DOHH2 (cell line): ENCODE measurements at regions not wholly inside any gene's neighbourhood (a gene's known extent, or its start where the extent isn't known, plus 50 kb on each side); places are given as distances from the start of the nearest gene placed in this dataset.

Experiments
- H3F3A ChIP-seq: fragments of 200-600 bp; sonication (generic), shearing (Covaris generic); 2 replicates; pipeline ENCODE4 v1.6.0; 2016; ENCODE audit warnings: antibody characterized with exemption, mild to moderate bottlenecking; ENCODE audit not compliant: control insufficient read depth, insufficient read depth
- H3K27ac ChIP-seq: fragments of 200-600 bp; sonication (generic); 2 replicates; pipeline ENCODE4 v1.5.1; 2014; ENCODE audit warnings: low read depth, mild to moderate bottlenecking, low read length, moderate library complexity
- H3K27me3 ChIP-seq: fragments of 200-600 bp; sonication (generic); 2 replicates; pipeline ENCODE4 v1.6.1; 2014; ENCODE audit warnings: mild to moderate bottlenecking, low read length, mixed read lengths; ENCODE audit not compliant: control insufficient read depth
- H3K36me3 ChIP-seq: fragments of 200-600 bp; sonication (generic); 2 replicates; pipeline ENCODE4 v1.6.1; 2014; ENCODE audit warnings: mild to moderate bottlenecking, low read length, moderate library complexity, mixed read lengths; ENCODE audit not compliant: control insufficient read depth
- H3K4me1 ChIP-seq: fragments of 200-600 bp; sonication (generic); 2 replicates; pipeline ENCODE4 v1.6.1; 2014; ENCODE audit warnings: mild to moderate bottlenecking, low read length, mixed read lengths; ENCODE audit not compliant: control insufficient read depth
- H3K4me2 ChIP-seq: fragments of 200-600 bp; sonication (generic); 2 replicates; pipeline ENCODE4 v1.6.0; 2014; ENCODE audit warnings: mild to moderate bottlenecking, low read length, moderate library complexity
- H3K4me3 ChIP-seq: fragments of 200-600 bp; sonication (generic); 2 replicates; pipeline ENCODE4 v1.5.1; 2014; ENCODE audit warnings: mild to moderate bottlenecking, low read length, mixed read lengths
- H3K79me2 ChIP-seq: fragments of 200-600 bp; sonication (generic); 2 replicates; pipeline ENCODE4 v1.6.1; 2014; ENCODE audit warnings: mild to moderate bottlenecking, low read length, mixed read lengths; ENCODE audit not compliant: control insufficient read depth
- H3K9me2 ChIP-seq: fragments of 200-600 bp; sonication (generic); replicated peaks from 2 replicates; pipeline ENCODE4 v1.6.1; 2014; ENCODE audit warnings: mild to moderate bottlenecking, low read length, mixed read lengths; ENCODE audit not compliant: control insufficient read depth
- H3K9me3 ChIP-seq: fragments of 200-600 bp; sonication (generic); 2 replicates; pipeline ENCODE4 v1.6.1; 2014; ENCODE audit warnings: antibody characterized with exemption, low read length, mixed read lengths; ENCODE audit not compliant: control insufficient read depth, insufficient read depth
- H4K20me1 ChIP-seq: fragments of 200-600 bp; sonication (generic); 2 replicates; pipeline ENCODE4 v1.6.0; 2014; ENCODE audit warnings: low read depth, mild to moderate bottlenecking, antibody characterized with exemption, low read length, moderate library complexity; ENCODE audit not compliant: control insufficient read depth, insufficient read depth
- EZH2phosphoT487 ChIP-seq: fragments of 200-600 bp; sonication (generic); IDR thresholded peaks from 2 replicates; pipeline ENCODE4 v1.6.1; 2017; ENCODE audit warnings: borderline replicate concordance, mild to moderate bottlenecking, antibody characterized with exemption, low read length, moderate library complexity, mixed read lengths
- TF ChIP-seq, protein P1 (sequence below): fragments of 200-600 bp; sonication (generic); IDR thresholded peaks from one replicate; pipeline ENCODE4 v1.5.1; 2014; ENCODE audit warnings: antibody characterized with exemption, mild to moderate bottlenecking, low read depth, low read length; ENCODE audit not compliant: poor library complexity, severe bottlenecking

DNA sequence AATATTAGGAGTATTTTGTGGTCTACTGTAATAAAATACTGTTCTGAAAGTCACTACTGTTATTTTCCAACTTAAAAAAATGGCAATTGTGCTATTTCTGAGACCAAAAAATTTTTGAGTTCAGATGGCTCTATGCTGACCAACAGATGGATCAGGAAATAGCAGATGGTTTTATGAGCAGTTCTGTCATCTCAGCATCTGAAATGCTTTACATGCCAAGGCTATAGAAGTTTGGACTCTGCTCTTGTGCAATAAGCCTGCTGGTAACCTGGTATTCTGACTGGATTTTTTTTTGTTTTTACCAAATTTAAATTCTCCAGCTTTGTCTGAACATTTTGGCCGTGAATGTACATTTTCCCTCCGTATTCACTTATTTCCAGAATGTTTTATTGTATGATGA is 1127.5 kb downstream of the GRIK2 start:
- no peaks in the 10 kb centered on the region for H3K4me1 ChIP-seq
- H4K20me1 ChIP-seq: no peaks in the 10 kb centered on the region
- TF ChIP-seq EZH2phosphoT487: no peak
- no peaks in the 10 kb centered on the region for H3K79me2 ChIP-seq
- no peaks in the 10 kb centered on the region for H3K27me3 ChIP-seq
- no peaks in the 10 kb centered on the region for H3K9me3 ChIP-seq
- H3K36me3 ChIP-seq: no peaks in the 10 kb centered on the region
- no peak overlapping the region for H3K27ac ChIP-seq
- H3F3A ChIP-seq: no peaks in the 10 kb centered on the region
- H3K9me2 ChIP-seq: no peaks in the 10 kb centered on the region
- no peak overlapping the region for H3K4me3 ChIP-seq
- no peak overlapping the region for H3K4me2 ChIP-seq

DNA sequence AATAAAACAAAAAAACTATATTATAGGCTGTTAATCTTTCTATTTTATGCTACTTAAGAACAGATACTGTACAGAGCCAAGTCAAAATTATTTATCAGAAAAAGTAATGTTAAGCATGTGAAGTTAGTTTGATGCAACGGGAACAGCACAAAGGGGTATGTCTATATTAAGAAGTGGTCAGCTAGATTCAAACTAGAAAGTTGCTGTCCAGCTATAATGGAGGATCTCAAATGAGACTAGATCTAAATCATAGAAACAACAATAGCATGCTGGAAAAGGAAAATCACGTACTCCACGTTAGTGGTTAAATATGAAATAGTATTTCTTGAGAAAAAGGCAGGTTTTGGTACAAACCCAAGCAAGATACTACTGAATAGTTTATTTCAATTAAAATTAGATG is 1124.0 kb downstream of the GRIK2 start:
- no peaks in the 10 kb centered on the region for H3F3A ChIP-seq

DNA sequence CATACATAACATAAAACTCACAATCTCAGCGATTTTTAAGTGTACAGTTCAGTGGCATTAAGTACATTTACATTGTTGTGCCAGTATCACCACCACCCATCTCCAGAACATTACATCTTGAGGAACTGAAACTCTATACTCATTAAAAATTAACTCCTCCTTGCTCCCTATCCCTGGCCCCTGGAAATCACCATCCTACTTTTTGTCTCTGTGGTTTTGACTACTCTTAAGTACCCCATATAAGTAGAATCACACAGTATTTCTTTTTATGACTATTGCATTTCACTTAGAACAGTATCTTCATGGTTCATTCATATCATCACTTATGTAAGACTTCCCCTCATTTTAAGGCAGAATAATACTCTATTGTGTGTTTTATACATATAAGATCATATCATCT is 1108.1 kb downstream of the GRIK2 start:
- no peak overlapping the region for H3K4me2 ChIP-seq
- no peak for TF ChIP-seq EZH2phosphoT487
- TF ChIP-seq, protein P1, sequence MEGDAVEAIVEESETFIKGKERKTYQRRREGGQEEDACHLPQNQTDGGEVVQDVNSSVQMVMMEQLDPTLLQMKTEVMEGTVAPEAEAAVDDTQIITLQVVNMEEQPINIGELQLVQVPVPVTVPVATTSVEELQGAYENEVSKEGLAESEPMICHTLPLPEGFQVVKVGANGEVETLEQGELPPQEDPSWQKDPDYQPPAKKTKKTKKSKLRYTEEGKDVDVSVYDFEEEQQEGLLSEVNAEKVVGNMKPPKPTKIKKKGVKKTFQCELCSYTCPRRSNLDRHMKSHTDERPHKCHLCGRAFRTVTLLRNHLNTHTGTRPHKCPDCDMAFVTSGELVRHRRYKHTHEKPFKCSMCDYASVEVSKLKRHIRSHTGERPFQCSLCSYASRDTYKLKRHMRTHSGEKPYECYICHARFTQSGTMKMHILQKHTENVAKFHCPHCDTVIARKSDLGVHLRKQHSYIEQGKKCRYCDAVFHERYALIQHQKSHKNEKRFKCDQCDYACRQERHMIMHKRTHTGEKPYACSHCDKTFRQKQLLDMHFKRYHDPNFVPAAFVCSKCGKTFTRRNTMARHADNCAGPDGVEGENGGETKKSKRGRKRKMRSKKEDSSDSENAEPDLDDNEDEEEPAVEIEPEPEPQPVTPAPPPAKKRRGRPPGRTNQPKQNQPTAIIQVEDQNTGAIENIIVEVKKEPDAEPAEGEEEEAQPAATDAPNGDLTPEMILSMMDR: no peak
- no peaks in the 10 kb centered on the region for H3K36me3 ChIP-seq
- no peaks in the 10 kb centered on the region for H3K27me3 ChIP-seq
- peaks cover 8% of the 10 kb centered on the region; the same call in 1 of the 2 replicates for H3K9me3 ChIP-seq
- H3K9me2 ChIP-seq: no peaks in the 10 kb centered on the region
- no peaks in the 10 kb centered on the region for H3K79me2 ChIP-seq
- H3K4me1 ChIP-seq: peaks cover 5% of the 10 kb centered on the region; the same call in 1 of the 2 replicates
- H3K27ac ChIP-seq: no peak overlapping the region
- no peaks in the 10 kb centered on the region for H4K20me1 ChIP-seq
- H3F3A ChIP-seq: no peaks in the 10 kb centered on the region
- no peak overlapping the region for H3K4me3 ChIP-seq

More for the DNA sequence above, 1124.0 kb downstream of the GRIK2 start:
- TF ChIP-seq, protein P1: no peak
- TF ChIP-seq EZH2phosphoT487: no peak
- Histone ChIP-seq H4K20me1 (no peaks in the 10 kb centered on the region), H3K4me2 (no peak overlapping the region), H3K79me2 (no peaks in the 10 kb centered on the region), H3K36me3 (no peaks in the 10 kb centered on the region), H3K9me2 (no peaks in the 10 kb centered on the region), H3K27ac (no peak overlapping the region), H3K27me3 (no peaks in the 10 kb centered on the region), H3K4me1 (no peaks in the 10 kb centered on the region), H3K9me3 (no peaks in the 10 kb centered on the region), H3K4me3 (no peak overlapping the region)

DNA sequence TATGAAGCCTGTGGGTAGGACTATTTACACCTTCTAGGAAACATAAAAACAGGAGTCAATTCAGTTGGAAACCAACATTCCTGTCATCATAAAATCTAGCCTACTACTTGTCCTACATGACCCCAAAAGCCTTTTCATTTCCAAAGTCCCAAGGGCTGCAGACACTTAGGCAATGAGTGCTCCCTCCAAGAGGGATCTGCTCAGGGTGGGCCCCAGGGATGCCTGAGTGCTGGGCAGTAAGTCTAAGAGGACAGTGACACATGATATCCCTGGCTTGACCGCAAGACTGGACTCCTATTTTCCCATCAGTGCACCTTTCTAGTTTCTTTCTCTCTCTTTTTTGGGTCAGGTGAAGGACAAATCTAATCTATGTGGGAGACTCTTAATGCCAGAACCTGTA is 1101.3 kb downstream of the GRIK2 start:
- Histone ChIP-seq H3K9me2 (no peaks in the 10 kb centered on the region), H3K9me3 (peaks cover 8% of the 10 kb centered on the region; the same call in 1 of the 2 replicates), H3K79me2 (no peaks in the 10 kb centered on the region), H3F3A (no peaks in the 10 kb centered on the region), H3K4me2 (no peak overlapping the region), H3K4me3 (no peak overlapping the region), H3K27me3 (no peaks in the 10 kb centered on the region), H3K27ac (no peak overlapping the region), H3K36me3 (no peaks in the 10 kb centered on the region), H4K20me1 (no peaks in the 10 kb centered on the region), H3K4me1 (no peaks in the 10 kb centered on the region)
- TF ChIP-seq EZH2phosphoT487: no peak
